H9 (cell line): ENCODE measurements at regions not wholly inside any gene's neighbourhood (a gene's known extent, or its start where the extent isn't known, plus 50 kb on each side); places are given as distances from the start of the nearest gene placed in this dataset.
A peak's percentile ranks its signal among the peaks of the same experiment; 100 is the strongest.

Source experiments
- DNase-seq: peaks from one replicate; pipeline ENCODE4 v3.0.0-alpha.2; 2017
- H2AFZ ChIP-seq: one replicate; pipeline ENCODE4 v1.6.1; 2013; ENCODE audit warnings: mild to moderate bottlenecking, low read length, control low read depth, moderate library complexity
- H2AK5ac ChIP-seq: 2 replicates; pipeline ENCODE4 v1.6.1; 2013; ENCODE audit warnings: low read length, control low read depth, mixed read lengths; ENCODE audit not compliant: insufficient read length
- H2BK120ac ChIP-seq: one replicate; pipeline ENCODE4 v1.6.1; 2013; ENCODE audit warnings: low read depth, mild to moderate bottlenecking, low read length, control low read depth, inconsistent platforms; ENCODE audit not compliant: poor library complexity, severe bottlenecking
- H2BK12ac ChIP-seq: 2 replicates; pipeline ENCODE4 v1.6.1; 2013; ENCODE audit warnings: low read length, control low read depth, mixed read lengths, low read depth; ENCODE audit not compliant: insufficient read length
- H2BK15ac ChIP-seq: 2 replicates; pipeline ENCODE4 v1.6.1; 2013; ENCODE audit warnings: low read depth, low read length, control low read depth
- H2BK20ac ChIP-seq: one replicate; pipeline ENCODE4 v1.6.1; 2013; ENCODE audit warnings: low read depth, mild to moderate bottlenecking, low read length, control low read depth, inconsistent platforms; ENCODE audit not compliant: poor library complexity, severe bottlenecking
- H2BK5ac ChIP-seq: 2 replicates; pipeline ENCODE4 v1.6.1; 2013; ENCODE audit warnings: low read length, control low read depth, mixed read lengths; ENCODE audit not compliant: insufficient read length
- H3K14ac ChIP-seq: 2 replicates; pipeline ENCODE4 v1.6.1; 2013; ENCODE audit warnings: low read length, control low read depth; ENCODE audit not compliant: insufficient read depth
- H3K18ac ChIP-seq: 2 replicates; pipeline ENCODE4 v1.6.1; 2013; ENCODE audit warnings: low read depth, mild to moderate bottlenecking, mixed read lengths, low read length, control low read depth; ENCODE audit not compliant: insufficient read length
- H3K23ac ChIP-seq: 2 replicates; pipeline ENCODE4 v1.6.1; 2013; ENCODE audit warnings: low read length, control low read depth, mixed read lengths, low read depth; ENCODE audit not compliant: insufficient read length
- H3K23me2 ChIP-seq: 2 replicates; pipeline ENCODE4 v1.6.1; 2013; ENCODE audit warnings: low read depth, mild to moderate bottlenecking, mixed read lengths, low read length, control low read depth; ENCODE audit not compliant: insufficient read length, poor library complexity, severe bottlenecking
- H3K27ac ChIP-seq: 2 replicates; pipeline ENCODE4 v1.5.1; 2013; ENCODE audit warnings: low read length, control low read depth, mixed read lengths, low read depth; ENCODE audit not compliant: insufficient read length
- H3K27me3 ChIP-seq: 2 replicates; pipeline ENCODE4 v1.6.1; 2013; ENCODE audit warnings: low read length, control low read depth, inconsistent platforms; ENCODE audit not compliant: insufficient read depth
- H3K4ac ChIP-seq: 2 replicates; pipeline ENCODE4 v1.6.1; 2013; ENCODE audit warnings: low read depth, mild to moderate bottlenecking, control low read depth, inconsistent platforms, low read length, moderate library complexity
- H3K4me1 ChIP-seq: 2 replicates; pipeline ENCODE4 v1.6.1; 2013; ENCODE audit warnings: low read length, control low read depth, inconsistent platforms; ENCODE audit not compliant: insufficient read depth
- H3K4me2 ChIP-seq: 2 replicates; pipeline ENCODE4 v1.6.1; 2013; ENCODE audit warnings: low read length, control low read depth, mixed read lengths; ENCODE audit not compliant: insufficient read length, insufficient read depth
- H3K56ac ChIP-seq: 2 replicates; pipeline ENCODE4 v1.6.1; 2013; ENCODE audit warnings: low read depth, mild to moderate bottlenecking, mixed read lengths, low read length, control low read depth; ENCODE audit not compliant: insufficient read length
- H3K79me1 ChIP-seq: 2 replicates; pipeline ENCODE4 v1.6.1; 2013; ENCODE audit warnings: low read depth, mild to moderate bottlenecking, moderate library complexity, low read length, control low read depth, inconsistent platforms; ENCODE audit not compliant: insufficient read depth, poor library complexity, severe bottlenecking
- H3K79me2 ChIP-seq: 2 replicates; pipeline ENCODE4 v1.6.1; 2013; ENCODE audit warnings: low read length, control low read depth, inconsistent platforms; ENCODE audit not compliant: insufficient read depth
- H3K9ac ChIP-seq: 2 replicates; pipeline ENCODE4 v1.6.1; 2013; ENCODE audit warnings: low read length, control low read depth, mixed read lengths; ENCODE audit not compliant: insufficient read length; ENCODE audit errors: extremely low read depth
- H3K9me3 ChIP-seq: one replicate; pipeline ENCODE4 v1.6.1; 2013; ENCODE audit warnings: low read depth, low read length, inconsistent platforms; ENCODE audit not compliant: control insufficient read depth
- H3T11ph ChIP-seq: one replicate; pipeline ENCODE4 v1.6.1; 2013; ENCODE audit warnings: mild to moderate bottlenecking, low read length, control low read depth, inconsistent platforms
- H4K20me1 ChIP-seq: one replicate; pipeline ENCODE4 v1.6.1; 2013; ENCODE audit not compliant: control insufficient read depth, insufficient read length, insufficient read depth
- H4K5ac ChIP-seq: 2 replicates; pipeline ENCODE4 v1.6.1; 2013; ENCODE audit warnings: low read depth, mild to moderate bottlenecking, mixed read lengths, low read length, control low read depth; ENCODE audit not compliant: insufficient read length
- H4K8ac ChIP-seq: replicated peaks from 2 replicates; pipeline ENCODE4 v1.6.1; 2013; ENCODE audit warnings: low read length, control low read depth, mixed read lengths, low read depth; ENCODE audit not compliant: insufficient read length
- H4K91ac ChIP-seq: 2 replicates; pipeline ENCODE4 v1.6.1; 2013; ENCODE audit warnings: low read depth, mild to moderate bottlenecking, moderate library complexity, mixed read lengths, low read length, control low read depth; ENCODE audit not compliant: insufficient read length
- H3K27ac Mint-ChIP-seq, 3 experiments: 2 replicates in 2 of 3; 3 replicates in 1 of 3; pipeline ENCODE4 v1.8.0; 2020 to 2021; ENCODE audit warnings: mixed read lengths in 3 of 3, mild to moderate bottlenecking in 1 of 3, moderate library complexity in 1 of 3
- H3K27me3 Mint-ChIP-seq: 2 replicates; pipeline ENCODE4 v1.8.0; 2021; ENCODE audit warnings: low read depth, mild to moderate bottlenecking, moderate library complexity, mixed read lengths
- H3K36me3 Mint-ChIP-seq, 3 experiments: 2 replicates in 2 of 3; 3 replicates in 1 of 3; pipeline ENCODE4 v1.8.0; 2020 to 2021; ENCODE audit warnings: low read depth in 3 of 3, mixed read lengths in 3 of 3; ENCODE audit not compliant: insufficient read depth in 1 of 3
- H3K4me1 Mint-ChIP-seq, 2 experiments: 2 replicates each; pipeline ENCODE4 v1.8.0; 2020; ENCODE audit warnings: mixed read lengths in 2 of 2
- H3K4me3 Mint-ChIP-seq, 2 experiments: 2 replicates in 1 of 2; 3 replicates in 1 of 2; pipeline ENCODE4 v1.8.0; 2020 to 2021; ENCODE audit warnings: mild to moderate bottlenecking in 2 of 2, mixed read lengths in 2 of 2, moderate library complexity in 1 of 2
- H3K9me3 Mint-ChIP-seq, 2 experiments: 2 replicates in 1 of 2; 3 replicates in 1 of 2; pipeline ENCODE4 v1.8.0; 2020; ENCODE audit warnings: mild to moderate bottlenecking in 2 of 2, mixed read lengths in 2 of 2, moderate library complexity in 1 of 2
- CTCF ChIP-seq: fragments of 200-600 bp; sonication (generic); conservative IDR thresholded peaks from 3 replicates; pipeline ENCODE4 v1.8.0; 2021; ENCODE audit warnings: antibody characterized with exemption, mild to moderate bottlenecking
- WGBS: extraction: QIAGEN DNeasy Blood & Tissue Kit; methylation state at CpG from one replicate; pipeline ENCODE4 v1.1.7; 2013; ENCODE audit warnings: missing lambda C conversion rate, low lambda C conversion rate, mixed read lengths; ENCODE audit not compliant: insufficient read length; ENCODE audit errors: extremely low coverage; 5-methylcytosine and 5-hydroxymethylcytosine counted together

- no peak for DNase-seq
- no peak overlapping the region for H3K56ac ChIP-seq
- no peaks in the 10 kb centered on the region for H3K27me3 ChIP-seq
- H3K23ac ChIP-seq: no peak overlapping the region
- H3T11ph ChIP-seq: no peak overlapping the region
- H3K9me3 ChIP-seq: no peaks in the 10 kb centered on the region
- H3K9me3 Mint-ChIP-seq: peaks cover 3 to 8% of the 10 kb centered on the region in 2 experiments; a peak in 3 of 5 replicates
- peak overlapping the region; percentile 96 for H3K9ac ChIP-seq
- H2BK5ac ChIP-seq: no peak overlapping the region
- peaks cover 16% of the 10 kb centered on the region for H3K79me2 ChIP-seq
- H3K79me1 ChIP-seq: peaks cover 4% of the 10 kb centered on the region
- H3K4ac ChIP-seq: no peak overlapping the region
- H4K91ac ChIP-seq: no peak overlapping the region
- no peaks in the 10 kb centered on the region for H4K20me1 ChIP-seq
- H3K36me3 Mint-ChIP-seq: peaks cover 22 to 32% (median 26%) of the 10 kb centered on the region in 3 experiments
- no peak overlapping the region for H4K5ac ChIP-seq
- no peaks in the 10 kb centered on the region for H3K4me1 ChIP-seq
- peak overlapping the region; percentile 93 to 97 for H3K4me3 Mint-ChIP-seq
- peaks cover 3% of the 10 kb centered on the region for H3K23me2 ChIP-seq
- H2BK12ac ChIP-seq: no peak overlapping the region
- H3K4me1 Mint-ChIP-seq: peaks cover 31 to 35% of the 10 kb centered on the region in 2 experiments
- no peak overlapping the region for H2BK20ac ChIP-seq
- peak overlapping the region; percentile 96 for H3K18ac ChIP-seq
- WGBS: no CpG with 5 or more reads among the region's 9 CpGs
- no peak overlapping the region for H4K8ac ChIP-seq
- H2BK15ac ChIP-seq: no peak overlapping the region
- no peaks in the 10 kb centered on the region for H3K27me3 Mint-ChIP-seq
- peak overlapping the region; percentile 97; the same call in 1 of the 2 replicates for H3K14ac ChIP-seq
- peak overlapping the region; percentile 99 to 100 (median 99) for H3K27ac Mint-ChIP-seq
- TF ChIP-seq CTCF: no peak
- no peak overlapping the region for H2AK5ac ChIP-seq
- H3K27ac ChIP-seq: peak overlapping the region; percentile 84
- H2BK120ac ChIP-seq: no peak overlapping the region
- H2AFZ ChIP-seq: no peak overlapping the region
- H3K4me2 ChIP-seq: peak overlapping the region; percentile 66
Measured at GRCh38 chr6:4017834-4018170, 61.1 kb downstream of the FAM217A start.
